NAMALWA (cell line): ENCODE measurements at regions not wholly inside any gene's neighbourhood (a gene's known extent, or its start where the extent isn't known, plus 50 kb on each side); places are given as distances from the start of the nearest gene placed in this dataset.
"Not testable (repeated sequence)": the region's sequence is repeated elsewhere in the genome, so short reads cannot be mapped to it uniquely, and the experiment has no call there.

ENCODE experiments used
- DNase-seq: peaks from one replicate; pipeline ENCODE4 v3.0.0-alpha.2; 2015; ENCODE audit warnings: low spot score

DNA sequence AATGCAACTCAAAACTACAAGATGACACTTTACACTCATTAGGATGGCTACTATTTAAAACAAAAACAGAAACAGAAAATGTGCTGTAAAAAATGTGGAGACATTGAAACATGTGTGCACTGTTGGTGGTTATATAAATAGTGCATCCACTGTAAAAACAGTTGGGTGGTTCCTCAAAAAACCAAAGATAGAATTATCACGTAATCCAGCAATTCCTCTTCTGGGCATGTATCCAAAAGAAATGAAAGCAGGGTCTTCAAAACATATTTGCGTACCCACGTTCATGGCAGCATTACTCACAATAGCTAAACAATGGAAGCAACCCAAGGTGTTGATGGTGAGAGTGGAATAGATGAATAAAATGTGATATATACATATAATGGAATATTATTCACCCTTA is 967.2 kb downstream of the TRAM1L1 start:
- no peak for DNase-seq

DNA sequence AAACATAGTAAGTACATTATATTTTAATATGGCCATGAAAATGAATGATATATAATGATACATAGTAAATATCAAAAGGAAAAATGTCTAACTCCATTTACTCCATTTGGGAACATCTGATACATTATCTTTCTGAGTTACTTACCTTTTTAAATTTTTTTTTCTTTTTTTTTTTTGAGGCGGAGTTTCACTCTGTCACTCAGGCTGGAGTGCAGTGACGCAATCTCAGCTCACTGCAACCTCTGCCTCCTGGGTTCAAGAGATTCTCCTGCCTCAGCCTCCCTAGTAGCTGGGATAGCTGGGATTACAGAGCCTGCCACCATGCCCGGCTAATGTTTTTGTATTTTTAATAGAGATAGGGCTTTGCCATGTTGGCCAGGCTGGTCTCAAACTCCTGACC is 972.5 kb downstream of the TRAM1L1 start:
- not testable (repeated sequence) for DNase-seq

DNA sequence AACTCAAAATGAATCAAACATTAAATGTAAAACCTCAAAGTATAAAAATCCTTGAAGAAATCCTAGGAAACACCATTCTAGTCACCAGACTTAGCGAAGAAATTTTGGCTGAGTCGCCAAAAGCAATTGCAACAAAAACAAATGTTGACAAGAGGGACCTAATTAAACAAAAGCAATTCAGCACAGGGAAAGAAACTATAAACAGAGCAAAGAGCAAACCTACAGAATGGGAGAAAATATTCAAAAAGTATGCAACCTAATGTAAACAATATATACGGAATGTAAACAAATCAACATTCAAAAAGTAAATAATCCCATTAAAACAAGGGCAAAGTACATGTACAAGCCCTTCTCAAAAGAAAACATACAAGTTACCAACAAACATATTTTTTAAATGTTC is 974.7 kb downstream of the TRAM1L1 start:
- DNase-seq, result no peak

DNA sequence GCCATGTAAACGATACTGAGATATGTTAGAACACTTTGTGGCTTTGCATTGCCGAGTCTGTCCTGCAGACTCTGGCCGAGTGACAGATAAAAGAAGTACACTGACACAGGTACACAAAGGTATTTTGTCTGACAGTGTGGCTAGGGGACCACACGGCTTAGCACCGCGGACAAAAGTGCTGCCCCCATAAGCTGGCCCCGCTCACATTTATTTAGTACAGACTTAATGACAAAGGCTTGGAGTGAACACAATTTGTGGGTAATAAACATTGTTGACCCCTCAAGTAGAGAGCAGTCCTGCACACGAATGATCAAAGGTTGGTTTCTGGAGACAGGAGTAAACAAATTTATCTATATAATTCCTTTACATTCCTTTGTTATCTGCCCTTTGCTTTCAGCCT is 976.8 kb downstream of the TRAM1L1 start:
- no peak for DNase-seq

DNA sequence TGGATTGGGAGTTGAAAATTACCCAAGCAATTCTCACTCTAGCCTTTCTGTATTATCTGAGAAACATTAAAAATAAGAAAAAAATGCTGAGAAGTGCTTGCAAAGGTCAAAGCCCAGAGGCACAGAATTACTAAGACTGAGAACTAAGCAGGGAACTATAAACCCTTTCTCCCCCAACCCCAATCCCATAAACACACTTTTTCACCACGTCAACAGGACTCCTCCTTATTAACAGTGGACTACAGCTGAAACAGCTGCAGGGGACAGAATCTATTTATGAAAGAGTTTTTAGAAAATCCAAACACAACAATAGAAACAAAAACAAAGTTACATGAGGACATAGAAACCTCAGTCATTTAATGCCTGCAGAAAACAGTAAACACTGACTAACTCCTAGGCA is 984.1 kb downstream of the TRAM1L1 start:
- DNase-seq, result no peak

DNA sequence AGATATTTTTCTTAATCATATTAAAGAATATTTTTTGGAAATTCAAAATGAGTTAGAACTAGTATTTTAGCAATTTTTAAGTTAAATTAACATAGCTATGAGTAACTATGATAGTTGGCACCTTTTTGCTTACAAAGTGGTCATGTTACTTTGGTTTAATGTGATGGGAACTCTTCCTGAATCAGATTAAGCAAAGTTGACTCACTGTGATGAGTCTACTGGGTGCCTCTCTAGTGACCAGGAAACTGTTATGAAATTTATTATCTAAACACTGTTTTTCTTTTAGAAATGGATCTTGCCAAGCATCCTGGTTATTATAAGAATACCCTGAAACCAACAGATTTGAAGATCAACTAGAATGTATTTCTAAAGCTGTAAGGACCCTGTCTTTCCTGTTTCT is 985.8 kb downstream of the TRAM1L1 start:
- no peak for DNase-seq

DNA sequence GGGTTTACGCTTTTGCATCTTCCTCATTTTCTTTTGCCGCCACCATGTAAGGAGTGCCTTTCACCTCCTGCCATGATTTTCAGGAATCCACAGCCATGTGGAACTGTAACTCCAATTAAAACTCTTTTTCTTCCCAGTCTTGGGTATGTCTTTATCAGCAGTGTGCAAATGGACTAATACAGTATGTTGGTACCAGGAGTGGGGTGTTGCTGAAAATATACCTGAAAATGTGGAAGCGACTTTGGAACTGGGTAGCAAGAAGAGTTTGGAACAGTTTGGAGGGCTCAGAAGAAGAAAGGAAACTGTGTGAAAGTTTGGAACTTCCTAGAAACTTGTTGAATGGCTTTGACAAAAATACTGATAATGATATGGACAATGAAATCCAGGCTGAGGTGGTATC is 983.9 kb upstream of the NDST4 start:
- not testable (repeated sequence) for DNase-seq

DNA sequence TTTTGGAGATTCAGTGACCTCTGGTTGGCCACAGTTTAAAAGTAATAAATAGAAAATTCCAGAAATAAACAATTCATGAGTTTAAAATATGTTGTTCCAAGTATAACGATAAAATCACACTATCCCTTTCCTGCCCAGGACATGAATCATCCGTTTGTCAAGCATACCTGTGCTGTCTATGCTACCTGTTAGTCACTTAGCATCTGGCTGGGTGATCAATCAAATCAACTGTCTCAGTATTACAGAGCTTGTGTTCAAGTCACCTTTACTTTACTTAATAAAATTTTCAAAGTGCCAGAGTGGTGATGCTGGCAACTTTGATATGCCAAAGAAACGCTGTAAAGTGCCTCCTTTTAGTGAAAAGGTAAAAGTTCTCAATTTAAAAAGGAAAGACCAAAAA is 979.5 kb upstream of the NDST4 start:
- no peak for DNase-seq

DNA sequence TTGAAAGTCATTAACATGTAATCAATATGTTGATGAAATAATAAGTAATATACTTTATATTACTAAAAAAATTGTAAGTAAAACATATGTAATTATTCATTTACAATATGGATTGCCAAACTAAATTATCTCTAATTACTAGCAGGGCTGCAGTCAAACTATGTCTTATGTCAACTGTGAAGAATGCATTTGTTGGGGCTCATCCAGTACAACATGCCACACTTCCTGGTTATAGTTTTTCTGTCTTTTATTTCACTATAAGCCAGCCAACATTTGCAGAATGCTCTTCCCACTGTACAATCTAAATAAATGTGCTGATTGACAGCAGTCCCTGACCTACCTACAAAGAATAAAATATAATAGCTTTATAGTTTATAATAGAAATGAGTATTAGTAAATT is 975.4 kb upstream of the NDST4 start:
- no peak for DNase-seq

DNA sequence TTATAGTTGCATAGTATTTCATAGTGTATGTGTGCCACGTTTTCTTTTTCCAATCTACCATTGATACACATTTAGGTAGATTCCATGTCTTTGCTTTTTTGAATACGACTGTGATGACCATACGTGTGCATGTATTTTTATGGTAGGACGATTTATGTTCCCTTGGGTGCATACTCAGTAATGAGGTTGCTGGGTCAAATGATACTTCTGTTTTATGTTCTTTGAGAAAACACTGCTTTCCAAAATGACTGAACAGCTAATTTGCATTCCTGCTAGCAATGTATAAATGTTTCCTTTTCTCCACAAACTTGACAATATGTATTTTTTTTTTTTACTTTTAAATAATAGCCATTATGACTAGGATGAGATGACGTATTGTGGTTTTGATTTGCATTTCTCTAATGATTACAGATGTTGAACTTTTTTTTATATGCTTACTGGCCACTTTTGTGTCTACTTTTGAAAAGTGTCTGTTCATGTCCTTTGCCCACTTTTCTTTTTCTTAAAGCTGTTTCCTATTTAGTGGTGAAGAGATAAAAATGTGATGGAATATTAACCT is 969.5 kb upstream of the NDST4 start:
- DNase-seq, result no peak

DNA sequence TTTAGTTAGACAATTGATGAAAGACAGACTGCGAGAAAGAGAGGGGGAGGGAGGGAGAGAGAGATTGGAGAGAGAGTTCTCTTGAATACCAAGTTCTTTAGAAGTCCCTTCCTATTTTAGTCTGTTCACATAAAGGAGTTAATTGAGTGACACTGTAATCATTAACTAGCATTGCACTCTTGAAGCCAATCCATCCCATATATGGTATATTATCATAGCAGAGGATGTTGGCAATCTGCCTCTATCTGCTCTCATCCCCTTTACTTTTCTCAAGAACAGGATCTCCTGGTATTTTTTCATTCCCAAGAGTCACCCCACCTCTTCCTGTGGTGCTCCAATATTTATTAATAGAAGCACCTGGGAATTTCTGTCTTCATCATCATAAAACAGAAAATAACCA is 959.6 kb upstream of the NDST4 start:
- DNase-seq, result no peak

DNA sequence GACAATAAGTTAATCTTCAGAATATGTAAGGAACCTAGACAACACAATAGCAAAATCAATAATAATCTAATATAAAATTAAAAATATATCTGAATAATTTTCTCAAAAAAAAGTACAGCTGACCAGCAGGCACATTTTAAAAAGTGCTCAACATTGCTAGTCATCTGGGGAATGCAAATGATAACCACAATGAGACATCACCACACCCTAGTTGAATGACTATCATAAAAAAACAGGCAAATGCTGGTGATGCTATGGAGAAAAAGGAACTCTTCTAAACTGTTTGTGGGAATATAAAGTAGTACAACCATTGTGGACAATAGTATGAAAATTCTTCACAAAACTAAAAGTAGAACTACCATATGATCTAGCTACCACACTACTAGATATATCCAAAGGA is 956.9 kb upstream of the NDST4 start:
- DNase-seq, result no peak

DNA sequence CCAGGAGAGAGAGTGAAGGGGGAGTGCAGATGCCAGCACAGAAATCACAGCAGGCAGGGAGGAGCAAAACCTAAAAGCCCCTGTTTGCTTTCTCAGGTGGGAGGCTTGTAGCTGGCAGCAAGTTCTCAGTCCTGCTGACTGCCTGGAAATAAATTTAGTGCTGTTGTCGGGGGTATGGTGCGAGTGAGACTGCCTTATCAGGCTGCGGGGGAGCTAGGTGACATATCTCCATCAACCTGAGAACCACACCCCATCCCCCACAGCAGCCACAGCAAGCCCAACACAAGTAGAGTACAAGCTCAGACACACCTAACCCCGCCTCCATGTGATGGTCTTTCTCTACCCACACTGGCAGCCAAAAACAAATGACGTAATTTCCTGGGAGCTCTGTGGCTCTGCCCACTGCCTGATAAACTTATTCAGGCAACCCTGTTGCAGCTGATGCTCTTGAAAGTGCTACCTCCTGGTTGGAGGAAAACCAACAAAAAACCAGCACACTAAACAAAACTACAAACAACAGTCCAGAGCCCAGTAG is 953.4 kb upstream of the NDST4 start:
- DNase-seq, result no peak

DNA sequence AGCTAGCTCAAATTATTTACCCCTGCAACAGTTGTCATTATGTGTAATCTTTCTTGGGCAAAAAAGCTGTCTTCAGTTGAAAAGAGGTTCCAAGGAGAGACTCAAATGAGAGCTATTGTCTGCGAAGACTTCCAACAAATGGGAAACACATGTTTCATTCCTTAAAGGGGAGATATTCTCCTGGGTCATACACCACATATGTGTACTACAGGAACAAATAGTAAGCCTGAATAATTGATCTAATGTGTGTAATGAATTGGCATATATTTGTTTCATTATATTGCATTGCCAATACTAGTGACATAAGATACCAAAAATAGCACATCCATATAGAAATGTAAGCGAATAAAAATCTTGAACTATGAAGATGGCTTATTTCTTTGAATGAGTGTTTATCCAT is 950.9 kb upstream of the NDST4 start:
- no peak for DNase-seq

DNA sequence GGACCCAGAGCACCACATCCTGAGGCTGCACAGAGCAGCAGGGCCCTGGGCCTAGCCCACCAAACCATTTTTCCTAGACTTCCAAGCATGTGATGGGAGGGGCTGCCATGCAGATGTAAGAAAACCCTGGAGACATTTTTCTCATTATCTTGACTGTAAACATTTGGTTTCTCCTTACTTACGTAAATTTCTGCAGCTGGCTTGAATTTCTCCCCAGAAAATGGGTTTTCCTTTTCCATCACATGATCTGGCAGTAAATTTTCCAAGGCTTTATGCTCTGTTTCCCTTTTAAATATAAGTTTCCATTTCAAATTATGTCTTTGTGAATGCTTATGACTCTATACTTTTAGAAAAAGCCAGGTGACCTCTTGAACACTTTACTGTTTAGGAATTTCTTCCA is 945.9 kb upstream of the NDST4 start:
- no peak for DNase-seq

DNA sequence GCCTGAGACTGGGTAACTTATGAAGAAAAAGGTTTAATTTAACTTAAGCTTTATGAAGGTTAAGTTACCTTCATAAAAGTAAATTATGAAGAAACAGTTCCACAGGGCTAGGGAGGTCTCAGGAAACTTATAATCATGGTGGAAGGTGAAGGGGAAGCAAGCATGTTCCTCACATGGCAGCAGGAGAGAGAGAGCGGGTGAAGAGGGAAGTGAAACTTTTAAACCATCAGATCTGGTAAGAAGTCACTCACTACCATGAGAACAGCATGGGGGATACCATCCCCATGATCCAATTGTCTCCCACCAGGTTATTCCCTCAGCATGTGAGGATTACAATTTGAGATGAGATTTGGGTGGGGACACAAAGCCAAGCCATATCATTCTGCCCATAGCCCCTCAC is 944.7 kb upstream of the NDST4 start:
- DNase-seq, result peak; percentile 25

DNA sequence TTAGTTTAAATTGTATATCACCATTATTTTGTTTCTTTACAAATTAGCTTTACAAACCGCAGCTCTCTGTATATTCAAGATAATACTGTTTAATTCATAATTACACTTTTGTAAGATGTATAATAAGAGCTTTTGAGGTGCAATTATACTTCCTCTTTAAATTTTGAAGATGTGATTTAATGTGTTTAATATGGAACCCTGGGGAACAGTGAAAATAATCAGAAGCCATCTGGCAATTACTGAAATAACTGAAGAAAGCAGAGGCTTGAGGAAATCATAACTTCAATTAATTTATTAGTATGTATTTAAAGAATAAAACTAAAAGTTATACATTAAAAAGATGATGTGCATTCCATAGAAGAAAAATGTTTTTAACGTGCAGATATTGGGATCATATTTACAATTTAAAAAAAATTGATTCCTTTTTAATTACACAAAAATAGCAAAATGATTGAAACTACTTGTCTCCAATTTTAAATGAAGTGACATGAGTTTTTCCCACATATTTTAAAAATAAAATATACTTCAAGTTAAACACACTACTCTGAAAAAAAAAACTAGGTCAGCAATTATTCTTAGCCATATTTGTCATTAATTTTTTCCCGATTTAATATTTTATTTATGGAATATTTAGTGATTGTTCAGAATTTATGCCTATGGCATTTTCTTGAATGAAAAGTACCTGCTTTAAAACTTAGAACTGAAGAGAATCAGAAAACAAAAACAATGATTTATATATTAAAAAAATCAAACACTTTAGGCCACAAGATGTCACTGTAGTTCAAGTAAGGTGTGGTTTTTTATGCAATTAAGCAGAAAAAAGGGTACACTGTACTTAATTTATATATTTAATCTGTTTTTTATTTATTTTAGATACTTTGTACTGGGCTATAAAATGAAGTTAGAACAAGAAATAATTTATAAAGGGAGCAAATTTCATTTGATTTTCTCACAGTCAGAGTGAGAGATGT is 942.7 kb upstream of the NDST4 start:
- peak; percentile 37 for DNase-seq

DNA sequence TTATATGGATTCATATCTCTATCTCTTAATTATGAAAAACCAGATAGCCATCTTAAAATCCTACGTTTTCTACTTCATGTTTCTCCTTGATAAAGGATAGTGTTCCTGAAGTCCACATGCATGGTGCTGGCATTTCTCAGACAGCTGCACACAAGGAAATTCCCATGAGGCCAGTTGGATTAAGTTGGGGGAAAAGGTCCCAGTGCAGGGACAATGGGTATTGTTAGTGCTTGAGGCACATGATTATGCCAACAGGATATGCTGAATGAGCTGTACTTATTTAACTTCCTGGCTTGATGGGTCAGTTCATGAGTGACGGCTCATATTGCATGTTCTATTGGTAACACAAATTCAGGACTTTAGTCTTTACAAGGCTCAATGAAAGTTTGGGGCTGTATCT is 913.9 kb upstream of the NDST4 start:
- DNase-seq, result no peak

DNA sequence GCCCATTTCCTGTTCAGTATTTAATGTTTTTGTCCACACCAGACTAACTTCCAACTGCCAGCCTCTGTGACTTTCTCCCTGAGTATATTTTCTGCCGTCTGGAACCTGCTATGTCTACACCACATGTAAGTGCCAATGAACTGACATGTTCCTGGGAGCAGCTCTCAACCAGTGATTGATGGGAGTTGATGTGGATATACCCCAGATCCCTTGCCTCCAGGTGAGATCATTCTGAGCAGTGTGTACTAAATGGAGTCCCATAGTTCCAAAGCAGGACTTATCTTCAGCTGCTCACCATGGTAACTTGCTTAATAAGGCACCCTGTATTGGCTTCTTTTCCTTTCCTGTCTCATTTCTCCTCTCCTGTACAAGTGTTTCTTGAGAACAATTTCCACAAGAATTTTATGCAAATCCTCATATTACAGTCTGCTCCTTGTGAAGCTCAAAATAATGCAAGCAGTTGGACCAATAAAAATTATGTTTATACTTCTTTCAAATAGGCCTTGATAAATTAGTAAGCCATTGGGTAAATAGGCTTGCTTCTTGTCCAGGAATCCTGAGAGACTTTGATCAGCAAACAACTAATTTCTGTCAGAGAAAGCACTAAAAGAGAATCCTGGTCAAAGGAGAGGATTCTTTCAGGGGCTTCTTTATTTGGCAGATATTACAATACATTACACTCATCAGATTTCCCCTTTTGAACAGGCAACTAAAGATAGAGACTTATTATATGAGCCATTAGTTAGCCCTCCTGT is 911.7 kb upstream of the NDST4 start:
- DNase-seq, result no peak

DNA sequence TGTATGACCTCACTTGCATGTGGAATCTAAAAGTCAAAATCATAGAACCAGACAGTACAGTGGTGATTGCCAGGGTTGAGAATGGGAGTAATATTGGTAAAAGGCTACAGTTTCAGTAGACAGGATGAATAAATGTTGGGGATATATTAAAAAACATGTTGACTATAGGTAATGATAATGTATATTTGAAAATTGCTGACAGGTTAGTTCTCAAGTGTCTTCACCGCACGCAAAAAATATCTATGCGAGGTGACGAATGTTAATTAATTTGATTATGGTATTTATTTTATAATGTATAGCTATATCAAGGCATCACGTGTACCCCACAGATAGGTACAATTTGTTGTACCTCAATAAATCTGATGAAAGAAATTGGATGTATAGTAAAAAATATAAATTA is 909.6 kb upstream of the NDST4 start:
- DNase-seq, result no peak

DNA sequence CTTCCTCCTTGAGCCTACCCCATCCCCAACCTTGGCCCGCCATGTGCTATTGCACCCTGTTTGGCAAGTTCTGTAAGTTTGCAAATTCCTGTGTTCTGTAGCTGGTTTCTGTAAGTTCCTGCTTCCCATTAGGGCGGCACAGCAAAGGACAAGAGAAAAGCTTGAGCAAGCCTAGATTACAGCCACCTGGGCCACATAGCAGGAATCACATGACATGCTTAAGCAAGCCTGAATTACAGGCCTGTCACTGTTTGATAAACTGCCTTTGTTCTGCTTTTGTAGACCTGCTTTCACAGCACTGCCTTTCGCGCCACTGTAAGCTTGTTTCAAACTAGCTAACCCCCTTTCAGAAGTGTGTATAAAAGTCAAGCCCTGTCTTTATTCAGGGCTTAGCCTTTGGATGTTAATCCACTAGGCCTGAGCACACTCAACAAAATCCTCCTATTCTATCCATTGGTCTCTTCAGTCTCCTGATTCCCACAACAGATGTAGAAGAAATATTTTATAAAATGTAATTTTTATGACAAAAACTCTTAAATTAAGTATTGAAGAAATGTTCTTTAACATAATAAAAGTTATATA is 906.8 kb upstream of the NDST4 start:
- DNase-seq, result no peak

DNA sequence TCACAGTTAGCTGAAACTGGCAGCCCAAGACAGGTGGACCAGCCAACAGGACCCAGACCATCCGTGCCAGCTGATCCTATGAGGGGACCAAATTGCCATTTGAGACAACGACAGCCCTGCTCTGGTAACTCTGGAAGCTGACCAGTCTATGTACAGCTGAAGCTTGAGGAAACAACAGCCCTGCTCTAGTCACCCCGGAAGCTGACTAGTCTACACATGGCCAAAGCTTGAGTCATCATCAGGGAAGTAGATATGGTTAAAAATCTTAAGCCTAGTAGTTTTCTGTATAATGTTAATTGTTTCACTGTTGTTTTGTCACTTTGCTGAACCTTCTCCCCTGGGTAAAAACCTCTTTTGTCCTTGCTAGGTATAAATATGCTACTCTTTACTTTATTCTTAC is 905.4 kb upstream of the NDST4 start:
- DNase-seq, result no peak
